HEK293 (cell line): ENCODE measurements at regions not wholly inside any gene's neighbourhood (a gene's known extent, or its start where the extent isn't known, plus 50 kb on each side); places are given as distances from the start of the nearest gene placed in this dataset.

Experiments
- BCL11A ChIP-seq: fragments of 450-650 bp; formaldehyde crosslinking; IDR thresholded peaks from 2 replicates; pipeline ENCODE4 v1.5.1; 2016; ENCODE audit warnings: low read depth, missing biosample characterization, missing genetic modification characterization
- EGR2 ChIP-seq: fragments of 450-650 bp; formaldehyde crosslinking; IDR thresholded peaks from 2 replicates; pipeline ENCODE4 v1.5.1; 2016; ENCODE audit warnings: low read depth, missing biosample characterization, missing genetic modification characterization
- GLI2 ChIP-seq: fragments of 450-650 bp; formaldehyde crosslinking; IDR thresholded peaks from 2 replicates; pipeline ENCODE4; 2017; ENCODE audit warnings: missing biosample characterization, missing genetic modification characterization, low read depth, borderline replicate concordance
- IKZF3 ChIP-seq: fragments of 450-650 bp; IDR thresholded peaks from 2 replicates; pipeline ENCODE4 v1.5.0; 2018; ENCODE audit warnings: missing biosample characterization, mild to moderate bottlenecking, missing genetic modification characterization, moderate library complexity
- KLF8 ChIP-seq: fragments of 450-650 bp; formaldehyde crosslinking; IDR thresholded peaks from 2 replicates; pipeline ENCODE4 v1.5.1; 2016; ENCODE audit warnings: missing biosample characterization, missing genetic modification characterization
- PRDM10 ChIP-seq: fragments of 450-650 bp; formaldehyde crosslinking; IDR thresholded peaks from 2 replicates; pipeline ENCODE4 v1.5.1; 2016; ENCODE audit warnings: missing biosample characterization, missing genetic modification characterization
- SCRT1 ChIP-seq: fragments of 450-650 bp; formaldehyde crosslinking; IDR thresholded peaks from 2 replicates; pipeline ENCODE4 v1.5.1; 2016; ENCODE audit warnings: missing biosample characterization, missing genetic modification characterization, borderline replicate concordance
- SCRT2 ChIP-seq: fragments of 450-650 bp; formaldehyde crosslinking; IDR thresholded peaks from 2 replicates; pipeline ENCODE4 v1.5.1; 2016; ENCODE audit warnings: missing biosample characterization, missing genetic modification characterization
- YY1 ChIP-seq: fragments of 450-650 bp; formaldehyde crosslinking; IDR thresholded peaks from 2 replicates; pipeline ENCODE4 v1.5.1; 2018; ENCODE audit warnings: missing biosample characterization, missing genetic modification characterization
- YY2 ChIP-seq: fragments of 450-650 bp; formaldehyde crosslinking; IDR thresholded peaks from 2 replicates; pipeline ENCODE4 v1.5.1; 2016; ENCODE audit warnings: missing biosample characterization, missing genetic modification characterization
- ZBTB17 ChIP-seq: fragments of 450-650 bp; formaldehyde crosslinking; IDR thresholded peaks from 2 replicates; pipeline ENCODE4 v1.5.1; 2016; ENCODE audit warnings: missing biosample characterization, missing genetic modification characterization
- ZBTB8A ChIP-seq: fragments of 450-650 bp; formaldehyde crosslinking; IDR thresholded peaks from 2 replicates; pipeline ENCODE4 v1.5.1; 2016; ENCODE audit warnings: missing biosample characterization, missing genetic modification characterization
- ZFHX2 ChIP-seq: fragments of 450-650 bp; formaldehyde crosslinking; conservative IDR thresholded peaks from 2 replicates; pipeline ENCODE4 v1.5.1; 2016; ENCODE audit warnings: missing biosample characterization, missing genetic modification characterization
- ZFP37 ChIP-seq: fragments of 450-650 bp; formaldehyde crosslinking; IDR thresholded peaks from 2 replicates; pipeline ENCODE4 v1.5.1; 2016; ENCODE audit warnings: missing biosample characterization, missing genetic modification characterization
- ZFP69B ChIP-seq: fragments of 450-650 bp; formaldehyde crosslinking; IDR thresholded peaks from 2 replicates; pipeline ENCODE4 v1.5.1; 2016; ENCODE audit warnings: missing biosample characterization, missing genetic modification characterization
- ZNF121 ChIP-seq: fragments of 450-650 bp; formaldehyde crosslinking; IDR thresholded peaks from 2 replicates; pipeline ENCODE4 v1.5.1; 2016; ENCODE audit warnings: missing biosample characterization, missing genetic modification characterization
- ZNF157 ChIP-seq: fragments of 450-650 bp; formaldehyde crosslinking; IDR thresholded peaks from 2 replicates; pipeline ENCODE4 v1.5.1; 2016; ENCODE audit warnings: missing biosample characterization, missing genetic modification characterization
- ZNF175 ChIP-seq: fragments of 450-650 bp; formaldehyde crosslinking; IDR thresholded peaks from 2 replicates; pipeline ENCODE4 v1.5.1; 2016; ENCODE audit warnings: missing biosample characterization, missing genetic modification characterization
- ZNF18 ChIP-seq: fragments of 450-650 bp; formaldehyde crosslinking; IDR thresholded peaks from 2 replicates; pipeline ENCODE4 v1.5.1; 2016; ENCODE audit warnings: missing biosample characterization, missing genetic modification characterization
- ZNF211 ChIP-seq: fragments of 450-650 bp; formaldehyde crosslinking; IDR thresholded peaks from 2 replicates; pipeline ENCODE4 v1.5.1; 2016; ENCODE audit warnings: low read depth, missing biosample characterization, missing genetic modification characterization
- ZNF335 ChIP-seq: fragments of 450-650 bp; formaldehyde crosslinking; conservative IDR thresholded peaks from 2 replicates; pipeline ENCODE4 v1.5.1; 2016; ENCODE audit warnings: missing biosample characterization, missing genetic modification characterization
- ZNF394 ChIP-seq: fragments of 450-650 bp; formaldehyde crosslinking; IDR thresholded peaks from 2 replicates; pipeline ENCODE4 v1.5.1; 2016; ENCODE audit warnings: missing biosample characterization, missing genetic modification characterization, mild to moderate bottlenecking, moderate library complexity, borderline replicate concordance
- ZNF560 ChIP-seq: fragments of 450-650 bp; formaldehyde crosslinking; IDR thresholded peaks from 2 replicates; pipeline ENCODE4 v1.5.1; 2017; ENCODE audit warnings: missing biosample characterization, missing genetic modification characterization, borderline replicate concordance
- ZNF596 ChIP-seq: fragments of 450-650 bp; IDR thresholded peaks from 2 replicates; pipeline ENCODE4 v1.5.0; 2018; ENCODE audit warnings: missing biosample characterization, mild to moderate bottlenecking, missing genetic modification characterization, moderate library complexity
- ZNF624 ChIP-seq: fragments of 450-650 bp; formaldehyde crosslinking; IDR thresholded peaks from 2 replicates; pipeline ENCODE4 v1.5.1; 2017; ENCODE audit warnings: missing biosample characterization, missing genetic modification characterization
- ZNF701 ChIP-seq: fragments of 450-650 bp; formaldehyde crosslinking; IDR thresholded peaks from 2 replicates; pipeline ENCODE4 v1.5.1; 2016; ENCODE audit warnings: missing biosample characterization, missing genetic modification characterization
- ZNF704 ChIP-seq: fragments of 450-650 bp; formaldehyde crosslinking; IDR thresholded peaks from 2 replicates; pipeline ENCODE4 v1.5.1; 2016; ENCODE audit warnings: missing biosample characterization, missing genetic modification characterization
- ZNF776 ChIP-seq: fragments of 450-650 bp; formaldehyde crosslinking; IDR thresholded peaks from 2 replicates; pipeline ENCODE4 v1.5.0; 2017; ENCODE audit warnings: missing biosample characterization, missing genetic modification characterization, borderline replicate concordance
- ZNF777 ChIP-seq: fragments of 450-650 bp; formaldehyde crosslinking; IDR thresholded peaks from 2 replicates; pipeline ENCODE4 v1.5.1; 2017; ENCODE audit warnings: missing biosample characterization, missing genetic modification characterization, borderline replicate concordance
- ZNF837 ChIP-seq: fragments of 450-650 bp; formaldehyde crosslinking; IDR thresholded peaks from 2 replicates; pipeline ENCODE4 v1.5.1; 2016; ENCODE audit warnings: missing biosample characterization, missing genetic modification characterization
- TF ChIP-seq, protein P1 (sequence below): fragments of 450-650 bp; formaldehyde crosslinking; IDR thresholded peaks from 2 replicates; pipeline ENCODE4; 2016; ENCODE audit warnings: missing biosample characterization, missing genetic modification characterization
- TF ChIP-seq, protein P2 (sequence below): fragments of 450-650 bp; formaldehyde crosslinking; IDR thresholded peaks from 2 replicates; pipeline ENCODE4 v1.5.1; 2016; ENCODE audit warnings: missing biosample characterization, missing genetic modification characterization

DNA sequence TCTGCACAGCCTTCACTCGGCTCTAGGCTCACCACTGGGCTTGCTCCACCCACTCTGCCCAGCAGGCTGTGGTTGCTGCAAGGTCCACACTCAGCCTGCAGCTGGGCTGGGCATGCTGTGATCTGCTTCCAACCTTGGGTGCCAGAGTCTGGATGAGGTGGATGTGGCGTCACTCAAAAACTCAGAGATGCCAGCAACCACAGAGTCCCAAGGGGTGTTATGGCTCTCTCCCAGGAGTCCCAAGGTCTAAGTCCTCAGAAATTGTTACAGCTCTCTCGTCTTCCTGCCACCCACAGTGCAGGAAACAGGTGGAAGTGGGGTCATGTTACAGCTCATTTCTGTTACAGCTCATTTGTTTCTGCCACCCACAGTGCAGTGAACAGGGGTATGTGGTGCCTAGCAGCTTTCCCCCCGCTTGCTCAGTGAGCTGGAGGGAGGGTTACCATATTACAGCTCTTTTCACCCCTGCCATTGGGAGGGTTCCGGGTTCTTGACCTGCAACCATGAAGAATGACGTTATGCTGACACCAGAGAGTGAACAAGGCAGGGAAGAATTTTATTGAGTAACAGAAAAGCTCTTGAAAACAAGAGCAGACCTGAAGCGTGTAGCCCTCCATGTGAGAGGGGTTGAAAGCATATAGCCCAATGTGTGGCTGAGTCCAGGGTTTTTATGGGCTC is 893.9 kb downstream of the PCDH7 start (continued):
- no peak for TF ChIP-seq SCRT1
- TF ChIP-seq BCL11A (tag by site-specific recombination) = no peak
- no peak for TF ChIP-seq ZNF175 (tag by site-specific recombination)
- no peak for TF ChIP-seq ZNF837
- peak; percentile 45; the same call in 1 of the 2 replicates for TF ChIP-seq EGR2 (tag by site-specific recombination)
- TF ChIP-seq ZFP37 = no peak
- TF ChIP-seq SCRT2 (tag by site-specific recombination) = peak; percentile 90
- no peak for TF ChIP-seq ZNF211 (tag by site-specific recombination)
- TF ChIP-seq ZNF335 (tag by site-specific recombination) = no peak
- TF ChIP-seq ZNF394 (tag by site-specific recombination) = peak; percentile 27; the same call in 1 of the 2 replicates
- no peak for TF ChIP-seq YY1
- TF ChIP-seq ZNF776 (tag by site-specific recombination) = no peak
- no peak for TF ChIP-seq ZNF624 (tag by site-specific recombination)
- no peak for TF ChIP-seq ZNF777
- peak; percentile 54 for TF ChIP-seq PRDM10 (tag by site-specific recombination)
- TF ChIP-seq GLI2 = no peak
- no peak for TF ChIP-seq ZNF701 (tag by site-specific recombination)
- TF ChIP-seq ZNF157 (tag by site-specific recombination) = no peak
- no peak for TF ChIP-seq ZNF18
- no peak for TF ChIP-seq KLF8 (tag by site-specific recombination)
- TF ChIP-seq YY2 (tag by site-specific recombination) = no peak
- TF ChIP-seq ZNF121 (tag by site-specific recombination) = no peak
- TF ChIP-seq, protein P1, sequence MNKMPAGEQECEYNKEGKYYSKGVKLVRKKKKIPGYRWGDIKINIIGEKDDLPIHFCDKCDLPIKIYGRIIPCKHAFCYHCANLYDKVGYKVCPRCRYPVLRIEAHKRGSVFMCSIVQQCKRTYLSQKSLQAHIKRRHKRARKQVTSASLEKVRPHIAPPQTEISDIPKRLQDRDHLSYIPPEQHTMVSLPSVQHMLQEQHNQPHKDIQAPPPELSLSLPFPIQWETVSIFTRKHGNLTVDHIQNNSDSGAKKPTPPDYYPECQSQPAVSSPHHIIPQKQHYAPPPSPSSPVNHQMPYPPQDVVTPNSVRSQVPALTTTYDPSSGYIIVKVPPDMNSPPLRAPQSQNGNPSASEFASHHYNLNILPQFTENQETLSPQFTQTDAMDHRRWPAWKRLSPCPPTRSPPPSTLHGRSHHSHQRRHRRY (tag by site-specific recombination) = no peak
- TF ChIP-seq ZFHX2 (tag by site-specific recombination) = peak; percentile 62
- peak; percentile 19; the same call in 1 of the 2 replicates for TF ChIP-seq IKZF3 (tag by site-specific recombination)
- no peak for TF ChIP-seq ZBTB17 (tag by site-specific recombination)
- peak; percentile 67 for TF ChIP-seq ZBTB8A (tag by site-specific recombination)
- no peak for TF ChIP-seq ZFP69B (tag by site-specific recombination)
- TF ChIP-seq ZNF596 (tag by site-specific recombination) = no peak
- TF ChIP-seq, protein P2, sequence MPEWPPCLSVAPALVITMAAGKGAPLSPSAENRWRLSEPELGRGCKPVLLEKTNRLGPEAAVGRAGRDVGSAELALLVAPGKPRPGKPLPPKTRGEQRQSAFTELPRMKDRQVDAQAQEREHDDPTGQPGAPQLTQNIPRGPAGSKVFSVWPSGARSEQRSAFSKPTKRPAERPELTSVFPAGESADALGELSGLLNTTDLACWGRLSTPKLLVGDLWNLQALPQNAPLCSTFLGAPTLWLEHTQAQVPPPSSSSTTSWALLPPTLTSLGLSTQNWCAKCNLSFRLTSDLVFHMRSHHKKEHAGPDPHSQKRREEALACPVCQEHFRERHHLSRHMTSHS = no peak
- TF ChIP-seq ZNF560 (tag by site-specific recombination) = no peak
- TF ChIP-seq ZNF704 (tag by site-specific recombination) = no peak
